HG02943 (cell line): ENCODE measurements at regions not wholly inside any gene's neighbourhood (a gene's known extent, or its start where the extent isn't known, plus 50 kb on each side); places are given as distances from the start of the nearest gene placed in this dataset.

Experiments used
- ATAC-seq: cut with Tn5 transposase; IDR thresholded peaks from one replicate; pipeline ENCODE4 v1.9.1; 2021; ENCODE audit warnings: mild to moderate bottlenecking, low read depth, moderate library complexity; ENCODE audit not compliant: unreplicated experiment

DNA sequence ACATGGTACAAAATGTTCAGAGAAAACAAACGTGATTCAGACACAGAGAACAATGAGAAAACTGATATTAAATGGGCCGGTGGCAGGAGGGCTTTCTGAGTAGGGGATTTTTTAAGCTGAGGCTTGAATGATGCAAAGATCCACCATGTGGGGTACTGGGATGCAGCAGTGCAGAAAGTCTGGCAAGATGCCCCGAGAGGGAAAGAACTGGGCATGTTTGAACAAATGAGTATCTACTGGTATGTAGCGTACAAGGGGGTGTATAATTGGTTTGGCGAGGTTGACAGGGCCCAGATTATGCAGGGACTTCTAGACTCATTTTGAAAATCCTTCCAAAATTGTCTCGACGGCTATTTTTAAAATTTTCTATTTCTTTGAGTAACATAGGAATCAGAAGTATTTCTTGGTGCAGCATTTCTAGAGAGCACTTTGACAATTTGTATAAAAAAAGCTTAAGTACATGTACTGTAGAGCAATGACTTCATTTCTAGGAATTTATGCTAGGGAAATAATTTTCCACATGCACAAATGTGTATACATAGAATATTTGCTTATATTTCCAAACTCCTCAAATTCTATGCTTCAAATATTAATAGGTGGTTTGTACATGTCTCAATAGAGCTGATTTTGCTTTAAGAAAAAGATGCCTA lies 119.6 kb upstream of the DOK5 start:
- ATAC-seq, result no peak

DNA sequence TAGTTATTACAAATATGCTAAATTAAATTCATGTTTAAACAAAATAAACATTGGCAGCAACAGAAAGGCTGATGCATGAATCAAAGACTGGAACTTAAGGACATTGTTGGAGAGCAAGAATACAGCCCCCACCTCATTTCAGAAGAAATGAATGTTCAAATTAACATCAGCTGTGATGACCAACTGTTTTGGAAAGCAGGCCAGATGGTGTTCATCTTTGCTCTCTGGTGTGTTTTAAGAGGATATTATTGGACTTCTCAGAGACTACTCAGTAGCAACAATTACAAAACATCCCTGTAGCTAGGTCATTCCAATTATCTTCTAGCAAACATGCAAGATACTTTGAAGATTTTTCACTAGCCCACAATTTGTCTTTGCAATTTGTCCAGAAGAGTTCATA lies 118.6 kb upstream of the DOK5 start:
- no peak for ATAC-seq

DNA sequence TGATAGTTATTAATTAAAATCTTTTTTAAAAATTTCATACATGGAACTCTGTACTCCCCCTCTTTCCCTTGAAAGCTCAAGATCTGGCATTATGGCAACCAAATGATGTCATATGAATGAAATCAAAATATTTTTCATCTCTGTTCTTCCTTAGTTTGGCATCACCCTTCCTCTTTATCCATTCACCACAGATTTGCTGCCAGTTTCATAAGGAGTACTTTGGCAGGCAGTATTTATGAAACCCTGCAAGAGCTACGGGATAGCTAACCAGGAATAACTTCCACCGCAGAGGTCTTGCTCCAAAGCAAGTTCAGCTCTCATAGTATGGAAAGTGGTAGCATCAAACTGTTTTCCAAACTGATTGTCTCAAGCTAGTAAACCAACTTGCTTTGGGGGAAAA lies 113.9 kb upstream of the DOK5 start:
- ATAC-seq, result no peak

GRCh38 chr20:54362283-54362682 lies 113.1 kb upstream of the DOK5 start:
- ATAC-seq, result no peak

- ATAC-seq, result no peak
These were observed 111.0 kb upstream of the DOK5 start for GRCh38 chr20:54364365-54364764.

DNA sequence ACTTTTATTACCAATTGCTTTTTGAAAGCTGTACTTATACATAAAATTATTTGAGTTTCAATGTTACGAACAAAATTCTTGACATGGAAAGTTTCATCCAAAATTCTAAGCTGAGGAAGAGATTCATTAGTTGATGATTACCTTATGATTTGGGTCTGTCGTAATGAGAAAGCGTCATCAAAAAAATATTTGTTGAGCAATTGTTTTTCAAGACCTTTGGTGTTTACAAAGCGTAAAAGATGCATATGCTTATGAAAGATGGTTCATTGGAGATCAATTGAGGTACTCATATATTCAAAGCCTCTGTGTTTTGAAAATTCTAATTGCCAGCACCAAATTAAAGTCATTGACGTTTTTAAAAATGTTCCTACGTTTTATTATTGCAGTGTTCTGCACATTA lies 110.5 kb upstream of the DOK5 start:
- no peak for ATAC-seq

DNA sequence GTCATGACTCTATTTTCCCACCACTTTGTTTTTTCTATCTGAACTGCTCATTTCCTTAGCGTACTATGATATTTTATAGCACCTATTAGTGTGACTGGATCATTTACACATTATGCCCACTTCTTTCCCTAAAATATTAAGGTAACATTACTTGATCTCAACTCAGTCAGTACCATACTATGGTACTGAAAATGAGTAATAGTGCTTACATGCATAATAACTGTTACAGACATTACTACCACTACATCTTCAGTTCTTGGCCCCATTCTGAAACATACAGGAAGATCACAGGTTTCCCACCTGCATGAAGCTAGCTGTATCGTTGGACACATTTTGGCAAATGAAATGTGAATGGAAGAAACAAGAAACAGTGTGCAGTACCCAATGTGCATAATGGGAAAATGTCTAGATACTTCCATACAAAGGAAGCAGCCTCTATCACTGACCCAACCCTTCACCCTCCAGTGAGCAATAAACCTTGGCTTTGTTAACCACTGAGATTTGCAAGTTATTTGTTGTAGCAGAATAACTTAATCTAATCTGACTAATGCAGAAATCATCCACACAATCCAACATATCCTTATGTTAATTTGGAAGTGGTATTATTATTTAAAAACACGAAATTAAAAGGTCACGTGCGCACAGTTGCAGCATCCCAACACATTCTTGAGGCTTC lies 108.6 kb upstream of the DOK5 start:
- ATAC-seq, result no peak

- no peak for ATAC-seq
These were observed 106.8 kb upstream of the DOK5 start for GRCh38 chr20:54368570-54368969.

DNA sequence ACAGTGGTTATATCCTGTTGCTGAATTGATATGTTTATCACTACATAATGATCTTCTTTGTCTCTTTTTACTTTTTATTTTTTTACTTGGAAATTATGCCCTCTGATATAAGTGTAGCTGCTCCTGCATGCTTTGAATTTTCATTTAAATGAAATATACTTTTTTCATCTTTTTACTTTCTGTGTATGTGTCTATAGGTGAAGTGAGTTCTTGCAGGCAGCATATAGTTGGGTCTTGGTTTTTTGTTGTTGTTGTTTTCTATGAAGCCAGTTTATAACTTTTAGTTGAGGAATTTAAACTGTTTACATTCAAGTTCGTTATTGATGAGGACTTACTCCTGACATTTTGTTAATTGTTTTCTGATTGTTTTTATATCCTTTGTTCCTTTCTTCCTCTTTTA lies 103.1 kb upstream of the DOK5 start:
- no peak for ATAC-seq

- ATAC-seq, result no peak
These were observed 97.2 kb upstream of the DOK5 start for GRCh38 chr20:54377992-54378773.

DNA sequence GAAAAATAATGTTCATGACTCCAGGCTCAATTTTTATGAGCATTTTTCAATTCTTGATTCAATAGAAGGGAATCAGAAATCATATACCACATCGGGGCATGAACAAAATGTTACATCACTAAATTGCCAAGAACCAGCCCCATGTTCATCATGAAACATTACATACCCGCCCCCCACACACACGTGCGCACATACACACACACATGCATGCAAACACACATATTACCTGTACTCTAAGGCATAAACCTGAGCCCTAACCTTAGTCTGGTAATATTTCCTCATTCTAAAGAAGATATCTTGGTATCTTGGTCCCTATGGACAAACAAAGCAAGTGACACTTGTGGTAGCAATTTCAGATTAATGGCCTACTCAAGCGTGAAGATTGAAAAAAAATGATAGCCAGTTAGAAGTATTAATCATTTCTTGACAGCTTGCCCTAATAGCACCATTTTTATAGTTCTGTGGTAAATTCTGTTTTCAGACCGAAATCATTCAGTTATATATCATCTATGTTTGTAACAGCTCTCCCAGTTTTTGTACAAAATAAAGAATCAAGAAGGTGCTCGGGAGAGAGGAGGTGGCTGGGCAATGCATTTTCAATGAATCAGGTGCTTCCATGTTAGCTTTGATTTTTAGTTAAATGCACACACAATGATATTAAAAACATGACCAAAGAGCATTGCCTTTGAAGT lies 95.4 kb upstream of the DOK5 start:
- ATAC-seq, result no peak

DNA sequence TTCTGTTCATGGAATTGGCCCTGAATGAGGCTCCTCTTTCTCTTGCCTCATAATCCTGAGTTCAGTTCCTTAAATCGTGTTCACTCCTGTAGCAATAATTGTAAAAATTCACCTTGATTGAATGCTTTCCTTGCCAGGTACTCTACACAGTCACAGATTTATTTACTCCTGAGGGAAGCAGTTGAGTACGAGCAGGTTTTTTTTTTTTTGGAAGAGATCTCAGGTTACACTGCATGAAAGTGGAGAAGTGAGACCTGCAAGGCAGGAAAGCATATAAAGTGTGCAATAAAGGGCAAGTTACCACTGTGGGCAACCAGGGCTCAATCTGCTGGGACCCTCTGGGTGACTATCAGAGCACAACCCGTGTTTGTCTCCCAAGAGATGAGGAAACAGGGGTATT lies 93.0 kb upstream of the DOK5 start:
- no peak for ATAC-seq

GRCh38 chr20:54385746-54386145 lies 89.6 kb upstream of the DOK5 start:
- no peak for ATAC-seq

- no peak for ATAC-seq
These were observed 85.7 kb upstream of the DOK5 start for GRCh38 chr20:54389596-54390280.

DNA sequence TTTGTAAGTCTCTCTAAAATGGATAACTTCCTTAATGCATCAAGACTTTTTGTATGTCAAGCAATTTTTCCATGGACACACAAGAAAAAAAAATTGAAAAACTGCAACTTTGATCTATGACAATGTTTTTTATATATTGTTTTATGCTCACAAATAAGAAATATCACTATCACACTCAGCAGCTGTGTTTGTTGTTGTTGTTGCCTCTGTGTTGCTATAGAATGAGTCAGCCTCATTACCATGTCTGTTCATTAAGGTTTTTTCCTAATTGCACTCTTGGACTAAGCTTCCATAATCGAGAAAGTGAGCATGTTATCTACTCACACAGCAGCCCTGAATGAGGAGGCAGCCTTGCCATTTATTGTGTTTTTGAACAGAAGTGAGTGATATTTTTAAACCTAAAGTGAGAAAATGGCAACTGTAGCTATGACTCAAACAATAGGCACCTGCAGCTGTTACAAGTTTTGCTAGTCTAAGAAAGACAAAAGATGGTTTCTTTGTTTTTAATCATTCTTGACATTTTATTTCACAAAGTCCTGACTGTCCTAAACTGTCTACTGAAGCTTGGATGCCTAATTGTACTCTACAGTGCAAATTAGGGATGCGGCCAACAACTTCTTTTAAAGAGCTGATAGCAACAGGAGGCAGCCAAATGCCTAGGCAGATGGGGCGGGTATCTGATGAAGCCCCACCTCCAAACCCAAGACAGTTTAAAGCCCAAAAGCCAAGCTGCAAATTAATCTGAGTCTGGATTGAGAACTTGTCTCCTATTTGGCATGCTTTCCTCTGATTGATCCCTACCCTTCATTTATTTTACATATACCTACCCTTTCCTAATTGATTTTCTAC lies 77.9 kb upstream of the DOK5 start:
- no peak for ATAC-seq

GRCh38 chr20:54398814-54399213 lies 76.6 kb upstream of the DOK5 start:
- ATAC-seq, result no peak

- no peak for ATAC-seq
These were observed 69.9 kb upstream of the DOK5 start for GRCh38 chr20:54405540-54405939.

- no peak for ATAC-seq
These were observed 67.9 kb upstream of the DOK5 start for GRCh38 chr20:54407459-54407858.

DNA sequence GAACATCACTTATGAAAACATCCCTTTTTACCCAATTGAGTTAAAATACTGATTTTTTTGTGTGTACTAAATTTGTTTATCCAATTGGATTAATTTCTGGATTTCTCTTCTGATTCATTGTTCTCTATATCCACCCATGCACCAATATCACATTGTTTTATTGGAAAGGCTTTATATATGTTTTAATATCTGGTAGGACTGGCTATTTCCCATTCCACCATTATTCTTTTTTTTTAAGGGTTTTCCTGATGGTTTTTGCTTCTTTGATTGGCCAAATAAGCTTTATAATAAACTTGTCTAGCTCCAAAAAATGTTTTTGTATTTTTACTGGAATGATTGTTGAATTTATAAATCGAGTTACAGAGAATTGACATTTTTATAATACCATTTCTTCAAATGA lies 59.4 kb upstream of the DOK5 start:
- ATAC-seq, result no peak

- no peak for ATAC-seq
These were observed 58.6 kb upstream of the DOK5 start for GRCh38 chr20:54416770-54417169.
